SK-N-SH (cell line): ENCODE measurements at regions not wholly inside any gene's neighbourhood (a gene's known extent, or its start where the extent isn't known, plus 50 kb on each side); places are given as distances from the start of the nearest gene placed in this dataset.
A peak's percentile ranks its signal among the peaks of the same experiment; 100 is the strongest.

Experiments
- CTCF ChIA-PET: fragments of 300-600, 350-600 bp; formaldehyde crosslinking; extraction: SDS; loops from one replicate; lab custom pipeline; 2021; lab: Yijun Ruan, JAX
- POLR2A ChIA-PET: fragments of 350-600 bp; sonication (Branson Sonifier 250); formaldehyde crosslinking; extraction: SDS; loops from one replicate; lab custom pipeline; 2020; ENCODE audit warnings: antibody characterized with exemption, inconsistent platforms; lab: Yijun Ruan, JAX
- DNase-seq: peaks from one replicate; pipeline ENCODE4 v3.0.0; 2012
- H2AFZ ChIP-seq: fragments of 200-600 bp; sonication (generic); 2 replicates; pipeline ENCODE4 v1.8.1; 2016; ENCODE audit warnings: antibody characterized with exemption, mild to moderate bottlenecking, low read depth
- H3F3A ChIP-seq: fragments of 200-600 bp; sonication (generic); replicated peaks from 2 replicates; pipeline ENCODE3; 2016; ENCODE audit warnings: antibody characterized with exemption, mild to moderate bottlenecking; ENCODE audit not compliant: insufficient read depth
- H3K27ac ChIP-seq, 2 experiments: fragments of 200-500 bp in 1 of 2; fragments of 200-600 bp in 1 of 2; sonication (Bioruptor generic) in 1 of 2; sonication (generic), shearing (Covaris generic) in 1 of 2; 2 replicates each; pipeline versions ENCODE4 v1.5.1 to v1.6.1; 2014 to 2016; ENCODE audit warnings: low read depth in 2 of 2, inconsistent platforms in 1 of 2, low read length in 1 of 2, mild to moderate bottlenecking in 1 of 2, mixed read lengths in 1 of 2
- H3K27me3 ChIP-seq: fragments of 200-600 bp; sonication (generic), shearing (Covaris generic); 2 replicates; pipeline ENCODE4 v1.6.1; 2016; ENCODE audit warnings: mixed run types; ENCODE audit not compliant: insufficient read depth
- H3K36me3 ChIP-seq, 2 experiments: fragments of 200-500 bp in 1 of 2; fragments of 200-600 bp in 1 of 2; sonication (Bioruptor generic) in 1 of 2; sonication (generic) in 1 of 2; replicated peaks in 1 of 2; 2 replicates each; pipeline versions ENCODE3 to v1.5.1; 2014 to 2016; ENCODE audit warnings: low read length in 1 of 2, mild to moderate bottlenecking in 1 of 2; ENCODE audit not compliant: insufficient read depth in 2 of 2, control insufficient read depth in 1 of 2
- H3K4me1 ChIP-seq, 2 experiments: fragments of 200-500 bp in 1 of 2; fragments of 200-600 bp in 1 of 2; sonication (Bioruptor generic) in 1 of 2; sonication (generic), shearing (Covaris generic) in 1 of 2; 2 replicates each; pipeline versions ENCODE4 v1.5.1 to v1.6.1; 2014 to 2016; ENCODE audit warnings: low read depth in 1 of 2, low read length in 1 of 2, mixed run types in 1 of 2; ENCODE audit not compliant: insufficient read depth in 2 of 2, control insufficient read depth in 1 of 2
- H3K4me2 ChIP-seq: fragments of 200-600 bp; sonication (generic), shearing (Covaris generic); 2 replicates; pipeline ENCODE4 v1.6.1; 2017; ENCODE audit warnings: mixed run types
- H3K4me3 ChIP-seq, 2 experiments: fragments of 200-500 bp in 1 of 2; fragments of 200-600 bp in 1 of 2; sonication (Bioruptor generic) in 1 of 2; sonication (generic), shearing (Covaris generic) in 1 of 2; 2 replicates each; pipeline versions ENCODE4 v1.5.1 to v1.8.1; 2014 to 2016; ENCODE audit warnings: low read depth in 2 of 2, inconsistent platforms in 1 of 2, low read length in 1 of 2, mild to moderate bottlenecking in 1 of 2, mixed read lengths in 1 of 2, moderate library complexity in 1 of 2
- H3K79me2 ChIP-seq: fragments of 200-600 bp; sonication (generic); 2 replicates; pipeline ENCODE4 v1.8.1; 2017; ENCODE audit warnings: mild to moderate bottlenecking; ENCODE audit not compliant: insufficient read depth
- H3K9ac ChIP-seq: fragments of 200-600 bp; sonication (generic); 2 replicates; pipeline ENCODE4 v1.6.1; 2017; ENCODE audit warnings: mixed run types
- H3K9me2 ChIP-seq: fragments of 200-600 bp; sonication (generic); 2 replicates; pipeline ENCODE4 v1.6.1; 2017; ENCODE audit warnings: mixed run types
- H3K9me3 ChIP-seq: fragments of 200-600 bp; sonication (generic); 2 replicates; pipeline ENCODE4 v1.6.1; 2017; ENCODE audit warnings: mixed run types, mild to moderate bottlenecking, moderate library complexity
- H4K20me1 ChIP-seq: fragments of 200-600 bp; sonication (generic); 2 replicates; pipeline ENCODE4 v1.6.1; 2017; ENCODE audit warnings: mild to moderate bottlenecking, mixed run types; ENCODE audit not compliant: insufficient read depth
- CHD2 ChIP-seq: fragments of 150-350 bp; IDR thresholded peaks from 2 replicates; pipeline ENCODE4 v1.6.1; 2018; ENCODE audit warnings: low read length; ENCODE audit not compliant: partially characterized antibody
- ELF1 ChIP-seq: IDR thresholded peaks from 2 replicates; pipeline ENCODE4 v1.4.0; 2012
- FOSL2 ChIP-seq: IDR thresholded peaks from 2 replicates; pipeline ENCODE4 v1.4.0; 2012; ENCODE audit warnings: low read depth, mild to moderate bottlenecking, moderate library complexity, borderline replicate concordance
- POLR2AphosphoS5 ChIP-seq: IDR thresholded peaks from 2 replicates; pipeline ENCODE4 v1.6.1; 2012; ENCODE audit warnings: low read depth, low read length
- RAD21 ChIP-seq: IDR thresholded peaks from 2 replicates; pipeline ENCODE4 v1.6.1; 2012; ENCODE audit warnings: mild to moderate bottlenecking, low read length
- SIN3A ChIP-seq: IDR thresholded peaks from 2 replicates; pipeline ENCODE4 v1.6.1; 2012; ENCODE audit warnings: low read depth, mild to moderate bottlenecking, low read length, moderate library complexity, borderline replicate concordance
- TAF1 ChIP-seq: IDR thresholded peaks from 2 replicates; pipeline ENCODE4 v1.6.1; 2012; ENCODE audit warnings: low read depth, mild to moderate bottlenecking, low read length, moderate library complexity, borderline replicate concordance
- TCF12 ChIP-seq: IDR thresholded peaks from 2 replicates; pipeline ENCODE4 v1.4.0; 2012
- YY1 ChIP-seq: IDR thresholded peaks from 2 replicates; pipeline ENCODE4 v1.4.0; 2012; ENCODE audit warnings: low read depth, mild to moderate bottlenecking
- ZBTB33 ChIP-seq: IDR thresholded peaks from 2 replicates; pipeline ENCODE4 v1.4.0; 2012; ENCODE audit warnings: low read depth, borderline replicate concordance
- WGBS: methylation state at CpG from one replicate; pipeline ENCODE4 v1.1.6; 2017; ENCODE audit warnings: low lambda C conversion rate; 5-methylcytosine and 5-hydroxymethylcytosine counted together
- TF ChIP-seq, protein P1 (sequence below): fragments of 150-350 bp; IDR thresholded peaks from 2 replicates; pipeline ENCODE4 v1.6.1; 2017; ENCODE audit warnings: antibody characterized with exemption, low read length, low read depth, borderline replicate concordance
- TF ChIP-seq, protein P2 (sequence below): IDR thresholded peaks from 2 replicates; pipeline ENCODE4; 2012
- TF ChIP-seq, protein P3 (sequence below): IDR thresholded peaks from 2 replicates; pipeline ENCODE4 v1.6.1; 2012; ENCODE audit warnings: mild to moderate bottlenecking, low read depth, low read length, moderate library complexity

DNA sequence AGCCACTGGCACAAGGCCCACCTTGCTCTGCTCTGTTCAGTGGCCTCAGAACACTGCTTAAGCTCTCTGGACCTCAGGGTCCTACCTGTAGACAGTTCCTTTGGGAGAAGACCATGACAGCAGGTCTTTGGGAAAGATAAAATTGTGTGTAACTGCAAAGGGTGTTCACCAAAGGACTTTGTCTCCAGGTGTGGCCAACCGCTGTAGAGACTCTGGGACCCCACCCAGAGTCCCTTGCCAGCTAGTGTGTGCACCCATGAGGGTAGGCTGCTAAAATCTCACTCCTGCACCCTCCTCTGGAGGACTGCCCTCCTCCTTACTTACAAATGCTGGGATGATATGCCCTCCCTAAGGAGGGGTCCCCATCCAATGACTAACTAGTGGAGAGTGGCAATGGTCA lies 211.2 kb downstream of the TSHZ3 start (continued):
- no peak for TF ChIP-seq RAD21

DNA sequence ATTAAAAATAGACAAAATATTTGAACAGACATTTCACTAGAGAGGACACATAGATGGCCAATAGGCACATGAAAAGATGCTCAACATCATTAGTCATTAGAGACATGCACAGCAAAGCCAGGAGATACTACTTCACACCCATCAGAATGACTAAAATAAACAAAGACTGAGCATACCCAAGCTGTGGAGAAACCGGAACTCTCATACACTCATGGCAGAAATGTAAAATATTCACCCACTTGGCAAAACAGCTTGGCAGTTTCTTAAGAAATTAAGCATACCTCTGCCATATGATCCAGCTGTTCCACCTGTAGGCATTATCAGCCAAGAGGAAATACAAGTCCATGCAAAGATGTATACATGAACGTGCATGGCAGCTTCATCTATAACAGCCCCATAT lies 213.4 kb downstream of the TSHZ3 start:
- Histone ChIP-seq H3K9ac (no peak overlapping the region), H3K27ac (no peak overlapping the region), H3K4me2 (no peak overlapping the region), H3K36me3 (no peaks in the 10 kb centered on the region), H3F3A (peaks cover 26% of the 10 kb centered on the region), H3K79me2 (no peaks in the 10 kb centered on the region), H3K27me3 (no peaks in the 10 kb centered on the region), H3K9me2 (no peaks in the 10 kb centered on the region), H4K20me1 (no peaks in the 10 kb centered on the region), H3K4me3 (no peak overlapping the region), H3K4me1 (peaks cover 0 to 33% of the 10 kb centered on the region in 2 experiments; a peak in 3 of 4 replicates), H2AFZ (no peak overlapping the region), H3K9me3 (no peaks in the 10 kb centered on the region)
- ChIA-PET POLR2A (no interaction called here), CTCF (no interaction called here)
- DNase-seq: no peak
- 51% methylated on average over 2 of the region's 2 CpGs for WGBS
- TF ChIP-seq ELF1 (no peak), TAF1 (no peak), TCF12 (no peak), RAD21 (no peak)
- TF ChIP-seq, protein P1, sequence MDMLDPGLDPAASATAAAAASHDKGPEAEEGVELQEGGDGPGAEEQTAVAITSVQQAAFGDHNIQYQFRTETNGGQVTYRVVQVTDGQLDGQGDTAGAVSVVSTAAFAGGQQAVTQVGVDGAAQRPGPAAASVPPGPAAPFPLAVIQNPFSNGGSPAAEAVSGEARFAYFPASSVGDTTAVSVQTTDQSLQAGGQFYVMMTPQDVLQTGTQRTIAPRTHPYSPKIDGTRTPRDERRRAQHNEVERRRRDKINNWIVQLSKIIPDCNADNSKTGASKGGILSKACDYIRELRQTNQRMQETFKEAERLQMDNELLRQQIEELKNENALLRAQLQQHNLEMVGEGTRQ: no peak

- Histone ChIP-seq H3K4me3 (no peak overlapping the region), H3K4me2 (no peak overlapping the region), H2AFZ (no peak overlapping the region), H3K36me3 (no peaks in the 10 kb centered on the region), H3K79me2 (no peaks in the 10 kb centered on the region), H3K27me3 (no peaks in the 10 kb centered on the region), H3K9me2 (no peaks in the 10 kb centered on the region), H3K9me3 (no peaks in the 10 kb centered on the region), H3K9ac (no peak overlapping the region), H3F3A (peaks cover 23% of the 10 kb centered on the region), H4K20me1 (no peaks in the 10 kb centered on the region), H3K4me1 (peaks cover under 1 to 26% of the 10 kb centered on the region in 2 experiments; a peak in 2 of 4 replicates), H3K27ac (peak overlapping the region in 1 of 2 experiments; percentile 20; a peak in 1 of 4 replicates)
- CTCF ChIA-PET: interaction anchor here (1.0 to 1.7 kb wide), 3 partner anchors 9 to 27 kb away, joined by 3 read pairs; no protein-coding TSS in a partner anchor
- DNase-seq: no peak
- POLR2A ChIA-PET: no interaction called here
- TF ChIP-seq TCF12 (no peak), SIN3A (no peak), POLR2AphosphoS5 (no peak), FOSL2 (no peak), YY1 (no peak), ZBTB33 (no peak), TAF1 (no peak), CHD2 (no peak)
- TF ChIP-seq, protein P2, sequence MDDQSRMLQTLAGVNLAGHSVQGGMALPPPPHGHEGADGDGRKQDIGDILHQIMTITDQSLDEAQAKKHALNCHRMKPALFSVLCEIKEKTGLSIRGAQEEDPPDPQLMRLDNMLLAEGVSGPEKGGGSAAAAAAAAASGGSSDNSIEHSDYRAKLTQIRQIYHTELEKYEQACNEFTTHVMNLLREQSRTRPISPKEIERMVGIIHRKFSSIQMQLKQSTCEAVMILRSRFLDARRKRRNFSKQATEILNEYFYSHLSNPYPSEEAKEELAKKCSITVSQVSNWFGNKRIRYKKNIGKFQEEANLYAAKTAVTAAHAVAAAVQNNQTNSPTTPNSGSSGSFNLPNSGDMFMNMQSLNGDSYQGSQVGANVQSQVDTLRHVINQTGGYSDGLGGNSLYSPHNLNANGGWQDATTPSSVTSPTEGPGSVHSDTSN: no peak
- TF ChIP-seq, protein P3, sequence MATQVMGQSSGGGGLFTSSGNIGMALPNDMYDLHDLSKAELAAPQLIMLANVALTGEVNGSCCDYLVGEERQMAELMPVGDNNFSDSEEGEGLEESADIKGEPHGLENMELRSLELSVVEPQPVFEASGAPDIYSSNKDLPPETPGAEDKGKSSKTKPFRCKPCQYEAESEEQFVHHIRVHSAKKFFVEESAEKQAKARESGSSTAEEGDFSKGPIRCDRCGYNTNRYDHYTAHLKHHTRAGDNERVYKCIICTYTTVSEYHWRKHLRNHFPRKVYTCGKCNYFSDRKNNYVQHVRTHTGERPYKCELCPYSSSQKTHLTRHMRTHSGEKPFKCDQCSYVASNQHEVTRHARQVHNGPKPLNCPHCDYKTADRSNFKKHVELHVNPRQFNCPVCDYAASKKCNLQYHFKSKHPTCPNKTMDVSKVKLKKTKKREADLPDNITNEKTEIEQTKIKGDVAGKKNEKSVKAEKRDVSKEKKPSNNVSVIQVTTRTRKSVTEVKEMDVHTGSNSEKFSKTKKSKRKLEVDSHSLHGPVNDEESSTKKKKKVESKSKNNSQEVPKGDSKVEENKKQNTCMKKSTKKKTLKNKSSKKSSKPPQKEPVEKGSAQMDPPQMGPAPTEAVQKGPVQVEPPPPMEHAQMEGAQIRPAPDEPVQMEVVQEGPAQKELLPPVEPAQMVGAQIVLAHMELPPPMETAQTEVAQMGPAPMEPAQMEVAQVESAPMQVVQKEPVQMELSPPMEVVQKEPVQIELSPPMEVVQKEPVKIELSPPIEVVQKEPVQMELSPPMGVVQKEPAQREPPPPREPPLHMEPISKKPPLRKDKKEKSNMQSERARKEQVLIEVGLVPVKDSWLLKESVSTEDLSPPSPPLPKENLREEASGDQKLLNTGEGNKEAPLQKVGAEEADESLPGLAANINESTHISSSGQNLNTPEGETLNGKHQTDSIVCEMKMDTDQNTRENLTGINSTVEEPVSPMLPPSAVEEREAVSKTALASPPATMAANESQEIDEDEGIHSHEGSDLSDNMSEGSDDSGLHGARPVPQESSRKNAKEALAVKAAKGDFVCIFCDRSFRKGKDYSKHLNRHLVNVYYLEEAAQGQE: no peak
- 68% methylated on average over 2 of the region's 2 CpGs for WGBS
Observed at GRCh38 chr19:31132753-31133110, 216.5 kb downstream of the TSHZ3 start.
